Panc1 (cell line): ENCODE measurements at regions not wholly inside any gene's neighbourhood (a gene's known extent, or its start where the extent isn't known, plus 50 kb on each side); places are given as distances from the start of the nearest gene placed in this dataset.

Experiments used
- ATAC-seq: fragments of 200-7000 bp; cut with Tn5 transposase; 2 replicates; pipeline ENCODE4 v1.9.1; 2020; ENCODE audit warnings: mild to moderate bottlenecking, moderate library complexity
- BruUV-seq: library from RNA; stranded (reverse); fragments of 400-500 nt; replicated peaks from 2 replicates; lab custom pipeline; 2021; lab: Mats Ljungman, UMichigan
- CTCF ChIA-PET: fragments of 300-600 bp; sonication (Branson Sonifier 250); formaldehyde crosslinking; loops from one replicate; lab custom pipeline; 2022; ENCODE audit warnings: antibody characterized with exemption; lab: Charles Lee
- POLR2A ChIA-PET: fragments of 300-600 bp; sonication (Branson Sonifier 250); formaldehyde crosslinking; loops from one replicate; lab custom pipeline; 2022; ENCODE audit warnings: antibody characterized with exemption; lab: Charles Lee
- DNase-seq: peaks from one replicate; pipeline ENCODE4 v3.0.0-alpha.2; 2010; ENCODE audit warnings: low read depth, low spot score
- H3K27ac ChIP-seq: 2 replicates; pipeline ENCODE4 v1.5.1; 2011; ENCODE audit warnings: mild to moderate bottlenecking, low read length, inconsistent platforms
- H3K27me3 ChIP-seq: fragments of 200-500 bp; sonication (Bioruptor generic); 2 replicates; pipeline ENCODE4 v1.6.0; 2014; ENCODE audit warnings: low read length, inconsistent platforms; ENCODE audit not compliant: control insufficient read depth, insufficient read depth
- H3K36me3 ChIP-seq: fragments of 200-500 bp; sonication (Bioruptor generic); 2 replicates; pipeline ENCODE4 v1.5.1; 2014; ENCODE audit warnings: inconsistent platforms, mild to moderate bottlenecking, low read length, moderate library complexity; ENCODE audit not compliant: control insufficient read depth, insufficient read depth
- H3K4me1 ChIP-seq: 2 replicates; pipeline ENCODE4 v1.5.1; 2011; ENCODE audit warnings: inconsistent platforms, mild to moderate bottlenecking, low read length, moderate library complexity; ENCODE audit not compliant: control insufficient read depth, insufficient read depth
- H3K4me3 ChIP-seq, 2 experiments: 2 replicates each; pipeline ENCODE4 v1.5.1; 2011 to 2012; ENCODE audit warnings: low read depth in 2 of 2, low read length in 2 of 2, mild to moderate bottlenecking in 2 of 2, inconsistent platforms in 1 of 2, moderate library complexity in 1 of 2
- H3K9me3 ChIP-seq: fragments of 200-500 bp; sonication (Bioruptor generic); 2 replicates; pipeline ENCODE4 v1.5.1; 2014; ENCODE audit warnings: low read depth, mild to moderate bottlenecking, inconsistent platforms, low read length, moderate library complexity; ENCODE audit not compliant: control insufficient read depth, insufficient read depth
- POLR2AphosphoS5 ChIP-seq: IDR thresholded peaks from 2 replicates; pipeline ENCODE4 v1.6.1; 2012; ENCODE audit warnings: mild to moderate bottlenecking, low read depth, low read length, moderate library complexity
- SIN3A ChIP-seq: IDR thresholded peaks from 2 replicates; pipeline ENCODE4 v1.6.1; 2012; ENCODE audit warnings: low read depth, mild to moderate bottlenecking, low read length, moderate library complexity, borderline replicate concordance; ENCODE audit not compliant: insufficient read depth
- TCF7L2 ChIP-seq: IDR thresholded peaks from 2 replicates; pipeline ENCODE4 v1.6.1; 2011; ENCODE audit warnings: mild to moderate bottlenecking, low read depth, low read length, inconsistent platforms
- in situ Hi-C: cut with HindIII; loops from 2 replicates; pipeline ENCODE4 v1.10.0; 2016; ENCODE audit warnings: low sequenced_read_pairs, low pct_unique_long_range_greater_than_20kb
- intact Hi-C: fragments of 100-400 bp; cut with micrococcal nuclease; formaldehyde crosslinking; loops from one replicate; pipeline ENCODE4 v1.10.0; 2022; ENCODE audit not compliant: unreplicated experiment
- TF ChIP-seq, protein P1 (sequence below), 2 experiments: IDR thresholded peaks; 2 replicates each; pipeline ENCODE4 v1.6.1; 2011 to 2012; ENCODE audit warnings: low read depth in 2 of 2, control low read depth in 1 of 2, low read length in 1 of 2, mild to moderate bottlenecking in 1 of 2, moderate library complexity in 1 of 2; ENCODE audit not compliant: insufficient read depth in 1 of 2
- TF ChIP-seq, protein P2 (sequence below): fragments of 450-650 bp; IDR thresholded peaks from 2 replicates; pipeline ENCODE4 v1.5.1; 2017; ENCODE audit warnings: mild to moderate bottlenecking

DNA sequence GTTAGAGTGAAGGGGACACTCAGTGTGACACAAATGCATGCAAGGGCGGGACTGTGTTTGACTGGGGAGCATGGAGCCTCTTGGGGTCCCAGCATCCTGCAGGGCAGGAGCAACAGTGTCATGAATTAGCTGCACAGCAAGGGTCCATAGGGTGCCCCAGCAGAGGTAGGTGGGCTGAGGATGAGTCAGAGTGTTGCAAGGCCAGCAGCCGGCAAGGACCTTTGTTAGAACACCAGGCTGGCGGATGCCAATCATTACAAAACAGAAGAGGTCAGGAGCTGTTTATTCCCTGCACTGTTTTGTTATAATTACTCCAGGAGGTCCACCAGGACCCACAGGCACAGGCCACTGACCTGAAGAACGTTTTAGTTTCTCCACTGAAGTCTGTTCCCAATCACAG is 362.2 kb upstream of the DUSP10 start:
- intact Hi-C loops = no loop called here
- H3K27me3 ChIP-seq = no peaks in the 10 kb centered on the region; the same call in 1 of the 2 replicates
- no peaks in the 10 kb centered on the region for H3K9me3 ChIP-seq
- BruUV-seq = no TSS peak
- in situ Hi-C loops = no loop called here
- DNase-seq = no peak
- H3K27ac ChIP-seq = no peak overlapping the region
- ChIA-PET CTCF (no interaction called here), POLR2A (no interaction called here)
- H3K4me1 ChIP-seq = no peaks in the 10 kb centered on the region
- TF ChIP-seq, protein P1, sequence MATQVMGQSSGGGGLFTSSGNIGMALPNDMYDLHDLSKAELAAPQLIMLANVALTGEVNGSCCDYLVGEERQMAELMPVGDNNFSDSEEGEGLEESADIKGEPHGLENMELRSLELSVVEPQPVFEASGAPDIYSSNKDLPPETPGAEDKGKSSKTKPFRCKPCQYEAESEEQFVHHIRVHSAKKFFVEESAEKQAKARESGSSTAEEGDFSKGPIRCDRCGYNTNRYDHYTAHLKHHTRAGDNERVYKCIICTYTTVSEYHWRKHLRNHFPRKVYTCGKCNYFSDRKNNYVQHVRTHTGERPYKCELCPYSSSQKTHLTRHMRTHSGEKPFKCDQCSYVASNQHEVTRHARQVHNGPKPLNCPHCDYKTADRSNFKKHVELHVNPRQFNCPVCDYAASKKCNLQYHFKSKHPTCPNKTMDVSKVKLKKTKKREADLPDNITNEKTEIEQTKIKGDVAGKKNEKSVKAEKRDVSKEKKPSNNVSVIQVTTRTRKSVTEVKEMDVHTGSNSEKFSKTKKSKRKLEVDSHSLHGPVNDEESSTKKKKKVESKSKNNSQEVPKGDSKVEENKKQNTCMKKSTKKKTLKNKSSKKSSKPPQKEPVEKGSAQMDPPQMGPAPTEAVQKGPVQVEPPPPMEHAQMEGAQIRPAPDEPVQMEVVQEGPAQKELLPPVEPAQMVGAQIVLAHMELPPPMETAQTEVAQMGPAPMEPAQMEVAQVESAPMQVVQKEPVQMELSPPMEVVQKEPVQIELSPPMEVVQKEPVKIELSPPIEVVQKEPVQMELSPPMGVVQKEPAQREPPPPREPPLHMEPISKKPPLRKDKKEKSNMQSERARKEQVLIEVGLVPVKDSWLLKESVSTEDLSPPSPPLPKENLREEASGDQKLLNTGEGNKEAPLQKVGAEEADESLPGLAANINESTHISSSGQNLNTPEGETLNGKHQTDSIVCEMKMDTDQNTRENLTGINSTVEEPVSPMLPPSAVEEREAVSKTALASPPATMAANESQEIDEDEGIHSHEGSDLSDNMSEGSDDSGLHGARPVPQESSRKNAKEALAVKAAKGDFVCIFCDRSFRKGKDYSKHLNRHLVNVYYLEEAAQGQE (IDR thresholded peaks at IDR 0.05; ENCODE audit: insufficient read depth in 1 of 2, low read depth in 2 of 2, low read length in 1 of 2) = no peak
- TF ChIP-seq POLR2AphosphoS5 = no peak
- ATAC-seq = no peak
- H3K36me3 ChIP-seq = no peaks in the 10 kb centered on the region
- H3K4me3 ChIP-seq = no peak overlapping the region

DNA sequence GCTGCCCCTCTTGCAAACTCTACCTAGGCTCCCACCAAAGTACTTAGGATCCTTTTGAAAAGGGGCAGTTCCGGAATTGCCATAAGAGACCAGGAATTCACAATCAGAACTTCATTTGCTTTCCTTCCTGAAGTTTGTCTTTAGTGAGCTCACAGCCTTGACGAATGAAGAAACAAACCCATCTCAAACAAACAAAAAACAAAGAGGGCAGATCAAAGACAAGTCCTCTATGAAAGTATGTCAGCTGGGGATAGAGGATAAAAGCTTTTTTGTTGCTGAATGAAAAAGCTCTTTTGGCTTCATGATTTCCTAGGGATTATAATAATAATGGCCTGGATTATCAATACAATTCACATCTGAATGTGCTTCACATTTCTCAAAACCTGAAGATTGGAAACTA is 357.9 kb upstream of the DUSP10 start:
- BruUV-seq = no TSS peak
- CTCF ChIA-PET = no interaction called here

More for the DNA sequence above, 357.9 kb upstream of the DUSP10 start:
- Histone ChIP-seq H3K9me3 (no peaks in the 10 kb centered on the region), H3K27ac (no peak overlapping the region), H3K4me1 (no peaks in the 10 kb centered on the region), H3K36me3 (no peaks in the 10 kb centered on the region), H3K27me3 (no peaks in the 10 kb centered on the region), H3K4me3 (no peak overlapping the region)
- in situ Hi-C loops (no loop called here), intact Hi-C loops (loop anchor here (10.0 kb wide), 1 partner anchor 355 kb away; no protein-coding TSS in a partner anchor)
- DNase-seq (no peak), ATAC-seq (no peak)
- POLR2A ChIA-PET = no interaction called here
- TF ChIP-seq, protein P2, sequence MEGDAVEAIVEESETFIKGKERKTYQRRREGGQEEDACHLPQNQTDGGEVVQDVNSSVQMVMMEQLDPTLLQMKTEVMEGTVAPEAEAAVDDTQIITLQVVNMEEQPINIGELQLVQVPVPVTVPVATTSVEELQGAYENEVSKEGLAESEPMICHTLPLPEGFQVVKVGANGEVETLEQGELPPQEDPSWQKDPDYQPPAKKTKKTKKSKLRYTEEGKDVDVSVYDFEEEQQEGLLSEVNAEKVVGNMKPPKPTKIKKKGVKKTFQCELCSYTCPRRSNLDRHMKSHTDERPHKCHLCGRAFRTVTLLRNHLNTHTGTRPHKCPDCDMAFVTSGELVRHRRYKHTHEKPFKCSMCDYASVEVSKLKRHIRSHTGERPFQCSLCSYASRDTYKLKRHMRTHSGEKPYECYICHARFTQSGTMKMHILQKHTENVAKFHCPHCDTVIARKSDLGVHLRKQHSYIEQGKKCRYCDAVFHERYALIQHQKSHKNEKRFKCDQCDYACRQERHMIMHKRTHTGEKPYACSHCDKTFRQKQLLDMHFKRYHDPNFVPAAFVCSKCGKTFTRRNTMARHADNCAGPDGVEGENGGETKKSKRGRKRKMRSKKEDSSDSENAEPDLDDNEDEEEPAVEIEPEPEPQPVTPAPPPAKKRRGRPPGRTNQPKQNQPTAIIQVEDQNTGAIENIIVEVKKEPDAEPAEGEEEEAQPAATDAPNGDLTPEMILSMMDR = no peak
- TF ChIP-seq POLR2AphosphoS5 (no peak), TCF7L2 (no peak), SIN3A (no peak)
- TF ChIP-seq, protein P1 (IDR thresholded peaks at IDR 0.05; ENCODE audit: insufficient read depth in 1 of 2, low read depth in 2 of 2, low read length in 1 of 2) = no peak
